Sigmoid colon (tissue), 6 donors: ENCODE measurements at regions not wholly inside any gene's neighbourhood (a gene's known extent, or its start where the extent isn't known, plus 50 kb on each side); places are given as distances from the start of the nearest gene placed in this dataset.

Source experiments
- DNase-seq: peaks from one replicate; pipeline ENCODE4 v3.0.0-alpha.2; 2019
- H3K27ac ChIP-seq, 4 donors: fragments of 200-600 bp; sonication (generic); one replicate each; pipeline ENCODE4 v1.5.1; 2016 to 2019; ENCODE audit warnings: mild to moderate bottlenecking in 1 of 4
- H3K27me3 ChIP-seq, 3 donors: fragments of 200-600 bp; sonication (generic); one replicate each; pipeline ENCODE4 v1.5.1; 2019; ENCODE audit warnings: mild to moderate bottlenecking in 1 of 3
- H3K36me3 ChIP-seq, 4 donors: fragments of 200-600 bp; sonication (generic); one replicate each; pipeline ENCODE4 v1.5.1; 2016 to 2019
- H3K4me1 ChIP-seq, 4 donors: fragments of 200-600 bp; sonication (generic); one replicate each; pipeline ENCODE4 v1.5.1; 2017 to 2019
- H3K4me3 ChIP-seq, 4 donors: fragments of 200-600 bp; sonication (generic); one replicate each; pipeline ENCODE4 v1.5.1; 2017 to 2019; ENCODE audit warnings: mild to moderate bottlenecking in 2 of 4, moderate library complexity in 1 of 4
- H3K9me3 ChIP-seq, 4 donors: fragments of 200-600 bp in 3 of 4; sonication (generic) in 3 of 4; one replicate each; pipeline versions ENCODE4 v1.5.1 to v1.6.1; 2013 to 2019
- EP300 ChIP-seq, 4 donors: sonication (generic); formaldehyde crosslinking; IDR thresholded peaks; one replicate each; pipeline ENCODE4 v1.6.1; 2017; ENCODE audit warnings: antibody characterized with exemption in 4 of 4
- POLR2A ChIP-seq, 2 donors: fragments of 450-650 bp; IDR thresholded peaks; one replicate each; pipeline ENCODE4 v1.6.1; 2016; ENCODE audit warnings: antibody characterized with exemption in 2 of 2, mild to moderate bottlenecking in 2 of 2, moderate library complexity in 2 of 2
- POLR2AphosphoS5 ChIP-seq, 4 donors: sonication (generic); formaldehyde crosslinking; IDR thresholded peaks; one replicate each; pipeline ENCODE4 v1.6.1; 2017; ENCODE audit warnings: antibody characterized with exemption in 4 of 4
- WGBS, 2 donors: extraction: QIAGEN DNeasy Blood & Tissue Kit; methylation state at CpG; one replicate each; pipeline ENCODE4 v1.1.7; 2013; 5-methylcytosine and 5-hydroxymethylcytosine counted together
- intact Hi-C: fragments of 100-400 bp; cut with DNase I; formaldehyde crosslinking; loops from one replicate; pipeline ENCODE4 v1.15.1; 2023
- TF ChIP-seq, protein P1 (sequence below), 4 experiments: fragments of 450-650 bp in 3 of 4; fragments of 200-600 bp in 1 of 4; IDR thresholded peaks; one replicate each; pipeline ENCODE4 v1.5.1; 2016 to 2019; ENCODE audit warnings: antibody characterized with exemption in 4 of 4, mild to moderate bottlenecking in 3 of 4, moderate library complexity in 2 of 4
- donor health status: healthy with polysubstance abuse.
- donor health status: healthy.

DNA sequence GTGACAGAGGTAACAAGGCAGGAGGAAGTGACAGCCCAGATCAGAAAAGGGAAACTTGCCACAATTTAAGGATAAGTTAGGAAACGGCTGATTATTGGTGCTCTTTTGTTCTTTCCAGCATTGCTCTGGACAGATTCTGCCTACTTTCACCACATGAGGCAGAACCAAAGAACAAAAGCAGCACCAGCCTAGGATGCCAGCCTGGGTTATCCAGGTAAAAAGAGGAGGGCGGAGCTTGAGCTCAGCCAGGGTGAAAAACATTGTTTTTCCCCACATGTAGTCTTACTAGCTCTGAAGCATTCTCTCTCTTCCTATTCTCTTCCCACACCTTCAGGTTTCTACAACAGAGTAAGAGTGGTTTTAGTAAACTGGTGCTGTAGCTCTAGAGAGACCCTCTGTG is 300.5 kb downstream of the TMX3 start:
- DNase-seq: no peak
- Histone ChIP-seq H3K4me3 (no peak overlapping the region), H3K36me3 (no peaks in the 10 kb centered on the region), H3K27ac (no peak overlapping the region), H3K27me3 (no peaks in the 10 kb centered on the region), H3K4me1 (no peaks in the 10 kb centered on the region), H3K9me3 (no peaks in the 10 kb centered on the region)
- intact Hi-C loops: no loop called here
- TF ChIP-seq, protein P1, sequence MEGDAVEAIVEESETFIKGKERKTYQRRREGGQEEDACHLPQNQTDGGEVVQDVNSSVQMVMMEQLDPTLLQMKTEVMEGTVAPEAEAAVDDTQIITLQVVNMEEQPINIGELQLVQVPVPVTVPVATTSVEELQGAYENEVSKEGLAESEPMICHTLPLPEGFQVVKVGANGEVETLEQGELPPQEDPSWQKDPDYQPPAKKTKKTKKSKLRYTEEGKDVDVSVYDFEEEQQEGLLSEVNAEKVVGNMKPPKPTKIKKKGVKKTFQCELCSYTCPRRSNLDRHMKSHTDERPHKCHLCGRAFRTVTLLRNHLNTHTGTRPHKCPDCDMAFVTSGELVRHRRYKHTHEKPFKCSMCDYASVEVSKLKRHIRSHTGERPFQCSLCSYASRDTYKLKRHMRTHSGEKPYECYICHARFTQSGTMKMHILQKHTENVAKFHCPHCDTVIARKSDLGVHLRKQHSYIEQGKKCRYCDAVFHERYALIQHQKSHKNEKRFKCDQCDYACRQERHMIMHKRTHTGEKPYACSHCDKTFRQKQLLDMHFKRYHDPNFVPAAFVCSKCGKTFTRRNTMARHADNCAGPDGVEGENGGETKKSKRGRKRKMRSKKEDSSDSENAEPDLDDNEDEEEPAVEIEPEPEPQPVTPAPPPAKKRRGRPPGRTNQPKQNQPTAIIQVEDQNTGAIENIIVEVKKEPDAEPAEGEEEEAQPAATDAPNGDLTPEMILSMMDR (IDR thresholded peaks at IDR 0.05): no peak
- TF ChIP-seq POLR2A (IDR thresholded peaks at IDR 0.05) (no peak), POLR2AphosphoS5 (IDR thresholded peaks at IDR 0.05) (no peak), EP300 (IDR thresholded peaks at IDR 0.05) (no peak)
- WGBS, 2 donors: 66 to 81% methylated on average over 2 of the region's 2 CpGs

DNA sequence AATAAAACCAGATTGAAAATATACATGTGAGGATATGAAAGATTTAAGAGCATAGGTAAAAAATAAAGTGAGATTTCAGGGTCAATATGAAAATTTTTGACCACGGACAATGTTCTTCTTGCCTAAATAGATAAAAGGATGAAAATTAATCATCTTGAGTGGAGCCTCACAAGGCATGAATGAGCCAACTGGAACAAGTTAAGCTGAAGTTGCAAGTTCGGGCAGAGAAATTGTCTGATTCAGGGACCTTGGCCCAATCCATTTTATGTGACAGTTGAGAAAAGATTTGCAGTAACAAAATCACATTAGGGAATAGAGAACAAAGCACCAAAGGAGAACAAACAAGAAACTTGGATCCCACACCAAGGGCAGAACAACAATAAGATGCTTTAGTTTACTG is 305.3 kb downstream of the TMX3 start:
- 77 to 78% methylated on average over 2 of the region's 2 CpGs for WGBS, 2 donors
- Histone ChIP-seq H3K27me3 (no peaks in the 10 kb centered on the region), H3K9me3 (no peaks in the 10 kb centered on the region), H3K27ac (no peak overlapping the region), H3K4me1 (no peaks in the 10 kb centered on the region), H3K36me3 (no peaks in the 10 kb centered on the region), H3K4me3 (no peak overlapping the region)
- no peak for DNase-seq
- TF ChIP-seq POLR2AphosphoS5 (IDR thresholded peaks at IDR 0.05): no peak
- no peak for TF ChIP-seq EP300 (IDR thresholded peaks at IDR 0.05)
- TF ChIP-seq, protein P1 (IDR thresholded peaks at IDR 0.05): no peak
- TF ChIP-seq POLR2A (IDR thresholded peaks at IDR 0.05): no peak
- intact Hi-C loops: no loop called here

DNA sequence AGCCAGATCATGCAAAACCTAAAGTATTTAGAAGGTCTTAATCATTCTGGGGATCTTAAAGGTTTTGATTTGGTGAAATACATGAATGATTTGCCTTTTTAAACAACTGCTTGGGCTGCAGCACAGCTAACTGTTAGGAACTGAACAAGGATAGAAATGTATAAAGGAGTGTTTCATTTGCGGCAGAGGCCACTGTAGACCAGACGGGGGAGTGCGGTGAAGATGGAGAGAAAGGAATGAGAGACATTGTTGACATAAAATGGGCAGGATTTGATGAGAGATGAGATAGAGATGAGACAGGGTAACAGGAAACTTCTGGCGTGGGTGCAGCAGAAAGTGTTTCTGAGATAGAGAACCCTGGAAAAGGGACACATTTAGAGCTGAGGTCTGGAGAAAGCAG is 308.1 kb downstream of the TMX3 start:
- intact Hi-C loops: no loop called here
- WGBS, 2 donors: 75 to 79% methylated on average over 4 of the region's 4 CpGs
- H3K4me3 ChIP-seq: no peak overlapping the region
- no peaks in the 10 kb centered on the region for H3K9me3 ChIP-seq
- no peaks in the 10 kb centered on the region for H3K4me1 ChIP-seq
- no peak for DNase-seq
- H3K27ac ChIP-seq: no peak overlapping the region
- no peaks in the 10 kb centered on the region for H3K36me3 ChIP-seq
- TF ChIP-seq POLR2A (IDR thresholded peaks at IDR 0.05) (no peak), EP300 (IDR thresholded peaks at IDR 0.05) (no peak), POLR2AphosphoS5 (IDR thresholded peaks at IDR 0.05) (no peak)
- TF ChIP-seq, protein P1 (IDR thresholded peaks at IDR 0.05): no peak
- H3K27me3 ChIP-seq: no peaks in the 10 kb centered on the region

DNA sequence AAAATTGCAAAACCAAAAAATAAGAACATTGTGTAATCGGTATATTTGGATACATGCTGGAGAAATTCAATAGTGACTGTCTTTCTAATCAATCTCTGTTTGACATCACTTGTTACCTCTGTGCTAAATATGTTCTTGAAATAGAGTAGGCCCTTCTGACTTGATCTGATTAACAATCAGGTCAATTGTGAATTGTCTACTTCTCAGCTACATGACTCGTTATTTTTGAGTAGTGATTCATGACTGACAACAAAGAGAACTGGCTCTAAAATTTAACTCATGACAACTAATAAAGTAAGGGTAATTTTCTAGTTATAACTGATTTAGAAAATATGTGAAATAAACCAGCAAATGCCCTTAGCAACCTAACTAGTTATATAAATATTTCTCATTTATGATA is 312.1 kb downstream of the TMX3 start:
- intact Hi-C loops: no loop called here

DNA sequence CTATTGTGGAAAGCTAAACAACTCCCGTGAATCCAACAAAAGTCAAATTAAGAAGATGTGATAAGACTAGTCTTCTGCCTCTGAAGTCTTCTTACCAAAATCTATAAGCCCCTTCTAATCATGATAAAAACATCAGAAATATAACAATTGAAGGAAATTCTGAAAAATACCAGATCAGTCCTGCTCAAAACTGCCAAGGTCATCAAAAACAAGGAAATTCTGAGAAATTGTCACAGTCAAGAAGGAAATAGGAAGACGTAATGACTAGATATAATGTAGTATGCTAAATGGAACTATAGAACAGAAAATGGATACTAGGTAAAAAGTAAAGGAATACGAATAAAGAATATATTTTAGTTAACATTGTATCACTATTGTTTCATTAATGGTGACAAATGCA is 314.0 kb downstream of the TMX3 start:
- H3K27me3 ChIP-seq: no peaks in the 10 kb centered on the region
- intact Hi-C loops: no loop called here
- TF ChIP-seq POLR2A (IDR thresholded peaks at IDR 0.05): no peak
- TF ChIP-seq, protein P1 (IDR thresholded peaks at IDR 0.05): no peak
- no peak for TF ChIP-seq POLR2AphosphoS5 (IDR thresholded peaks at IDR 0.05)
- TF ChIP-seq EP300 (IDR thresholded peaks at IDR 0.05): no peak
- no peaks in the 10 kb centered on the region for H3K9me3 ChIP-seq
- H3K4me1 ChIP-seq: no peaks in the 10 kb centered on the region
- DNase-seq: no peak
- WGBS, 2 donors: 83 to 93% methylated on average over 3 of the region's 3 CpGs
- no peaks in the 10 kb centered on the region for H3K36me3 ChIP-seq
- no peak overlapping the region for H3K27ac ChIP-seq
- H3K4me3 ChIP-seq: no peak overlapping the region

More for the DNA sequence above, 312.1 kb downstream of the TMX3 start:
- Histone ChIP-seq H3K4me3 (no peak overlapping the region), H3K9me3 (no peaks in the 10 kb centered on the region), H3K4me1 (no peaks in the 10 kb centered on the region), H3K27ac (no peak overlapping the region), H3K27me3 (no peaks in the 10 kb centered on the region), H3K36me3 (no peaks in the 10 kb centered on the region)
- DNase-seq: no peak
- TF ChIP-seq POLR2A (IDR thresholded peaks at IDR 0.05) (no peak), EP300 (IDR thresholded peaks at IDR 0.05) (no peak), POLR2AphosphoS5 (IDR thresholded peaks at IDR 0.05) (no peak)
- TF ChIP-seq, protein P1 (IDR thresholded peaks at IDR 0.05): no peak
- WGBS, 2 donors: 70 to 72% methylated on average over 2 of the region's 2 CpGs
